SU-DHL-6 (cell line): ENCODE measurements at regions not wholly inside any gene's neighbourhood (a gene's known extent, or its start where the extent isn't known, plus 50 kb on each side); places are given as distances from the start of the nearest gene placed in this dataset.

Experiments used
- EZH2phosphoT487 ChIP-seq: fragments of 200-600 bp; sonication (generic), shearing (Covaris generic); conservative IDR thresholded peaks from 2 replicates; pipeline ENCODE4 v1.6.1; 2018; ENCODE audit warnings: mild to moderate bottlenecking, antibody characterized with exemption, low read length, moderate library complexity, mixed read lengths
- TF ChIP-seq, protein P1 (sequence below): fragments of 200-600 bp; sonication (generic); IDR thresholded peaks from one replicate; pipeline ENCODE4 v1.5.1; 2017; ENCODE audit warnings: antibody characterized with exemption, mild to moderate bottlenecking, low read length, moderate library complexity; ENCODE audit not compliant: insufficient read depth, poor library complexity, severe bottlenecking

- TF ChIP-seq, protein P1, sequence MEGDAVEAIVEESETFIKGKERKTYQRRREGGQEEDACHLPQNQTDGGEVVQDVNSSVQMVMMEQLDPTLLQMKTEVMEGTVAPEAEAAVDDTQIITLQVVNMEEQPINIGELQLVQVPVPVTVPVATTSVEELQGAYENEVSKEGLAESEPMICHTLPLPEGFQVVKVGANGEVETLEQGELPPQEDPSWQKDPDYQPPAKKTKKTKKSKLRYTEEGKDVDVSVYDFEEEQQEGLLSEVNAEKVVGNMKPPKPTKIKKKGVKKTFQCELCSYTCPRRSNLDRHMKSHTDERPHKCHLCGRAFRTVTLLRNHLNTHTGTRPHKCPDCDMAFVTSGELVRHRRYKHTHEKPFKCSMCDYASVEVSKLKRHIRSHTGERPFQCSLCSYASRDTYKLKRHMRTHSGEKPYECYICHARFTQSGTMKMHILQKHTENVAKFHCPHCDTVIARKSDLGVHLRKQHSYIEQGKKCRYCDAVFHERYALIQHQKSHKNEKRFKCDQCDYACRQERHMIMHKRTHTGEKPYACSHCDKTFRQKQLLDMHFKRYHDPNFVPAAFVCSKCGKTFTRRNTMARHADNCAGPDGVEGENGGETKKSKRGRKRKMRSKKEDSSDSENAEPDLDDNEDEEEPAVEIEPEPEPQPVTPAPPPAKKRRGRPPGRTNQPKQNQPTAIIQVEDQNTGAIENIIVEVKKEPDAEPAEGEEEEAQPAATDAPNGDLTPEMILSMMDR: no peak
- TF ChIP-seq EZH2phosphoT487: no peak
Measured at GRCh38 chr14:29169408-29169807, 402.8 kb downstream of the FOXG1 start.
